NCI-H69 (cell line): ENCODE measurements at regions not wholly inside any gene's neighbourhood (a gene's known extent, or its start where the extent isn't known, plus 50 kb on each side); places are given as distances from the start of the nearest gene placed in this dataset.
"Not testable (repeated sequence)": the region's sequence is repeated elsewhere in the genome, so short reads cannot be mapped to it uniquely, and the experiment has no call there.

Source experiments
- DNase-seq: peaks from one replicate; lab custom pipeline; 2025; lab: John Stamatoyannopoulos, UW

DNA sequence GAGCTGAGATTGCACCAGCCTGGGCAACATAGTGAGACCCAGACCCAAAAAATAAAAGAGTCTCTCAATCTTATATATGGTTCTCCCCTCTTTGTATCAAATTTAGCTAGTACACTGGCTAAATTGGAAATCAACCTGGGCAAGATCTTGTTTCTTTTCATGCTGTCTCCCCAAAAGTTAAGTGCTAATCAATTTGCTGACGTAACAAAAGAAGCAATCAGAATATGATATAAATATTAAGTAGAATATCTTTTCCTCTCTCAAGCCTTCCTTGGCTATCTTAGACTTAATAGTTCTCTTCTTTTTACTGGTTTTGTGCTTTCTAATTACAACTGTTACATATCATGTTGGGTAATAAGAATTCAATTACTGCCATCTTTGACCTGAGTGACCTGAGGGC is 258.9 kb downstream of the KCNRG start:
- no peak for DNase-seq

- peak; percentile 76 for DNase-seq
Observed at GRCh38 chr13:50275392-50276063, 260.3 kb downstream of the KCNRG start.

- no peak for DNase-seq
Observed at GRCh38 chr13:50276550-50276949, 261.3 kb downstream of the KCNRG start.

- no peak for DNase-seq
Observed at GRCh38 chr13:50277127-50277526, 261.9 kb downstream of the KCNRG start.

- no peak for DNase-seq
Observed at GRCh38 chr13:50277906-50278305, 262.7 kb downstream of the KCNRG start.

- no peak for DNase-seq
Observed at GRCh38 chr13:50280441-50280937, 265.2 kb downstream of the KCNRG start.

DNA sequence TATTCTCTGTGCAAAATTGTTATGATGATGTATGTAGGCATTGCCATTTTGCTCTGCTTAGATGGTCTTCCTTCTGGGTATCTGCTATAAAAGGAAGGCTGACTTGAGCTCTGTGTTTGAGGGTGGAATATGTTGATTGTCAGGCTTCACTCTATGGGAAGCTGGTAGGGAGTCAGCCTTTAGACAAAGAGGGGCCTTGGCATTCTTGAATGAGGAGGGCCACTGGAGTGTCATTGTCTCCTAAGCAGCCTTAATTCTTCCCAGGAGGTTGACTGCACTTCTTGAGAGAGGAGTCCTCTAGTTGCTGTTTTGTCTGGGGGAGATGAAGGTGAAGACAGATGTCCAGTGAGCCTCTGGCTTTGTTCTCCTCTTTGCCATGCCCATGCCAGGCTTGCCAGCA is 266.8 kb downstream of the KCNRG start:
- peak; percentile 5 for DNase-seq

DNA sequence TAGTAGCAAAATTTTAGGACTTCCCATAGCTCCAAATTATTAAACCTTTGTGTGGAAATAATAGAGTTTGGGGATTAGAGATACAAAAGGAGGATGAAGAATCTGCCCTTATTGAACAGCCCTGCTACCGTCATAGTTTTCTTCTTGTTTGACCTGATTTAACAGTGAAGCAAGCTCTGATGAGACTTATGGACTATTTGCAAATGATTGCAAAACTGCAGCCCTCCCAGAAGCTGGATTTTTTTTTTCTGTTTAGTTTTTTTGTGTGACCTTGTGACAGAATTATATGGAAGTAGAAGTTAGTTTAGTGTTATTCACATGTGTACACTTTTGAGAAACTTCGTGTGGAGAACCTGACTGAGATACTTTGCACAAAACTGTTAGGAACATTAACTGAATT is 267.8 kb downstream of the KCNRG start:
- no peak for DNase-seq

DNA sequence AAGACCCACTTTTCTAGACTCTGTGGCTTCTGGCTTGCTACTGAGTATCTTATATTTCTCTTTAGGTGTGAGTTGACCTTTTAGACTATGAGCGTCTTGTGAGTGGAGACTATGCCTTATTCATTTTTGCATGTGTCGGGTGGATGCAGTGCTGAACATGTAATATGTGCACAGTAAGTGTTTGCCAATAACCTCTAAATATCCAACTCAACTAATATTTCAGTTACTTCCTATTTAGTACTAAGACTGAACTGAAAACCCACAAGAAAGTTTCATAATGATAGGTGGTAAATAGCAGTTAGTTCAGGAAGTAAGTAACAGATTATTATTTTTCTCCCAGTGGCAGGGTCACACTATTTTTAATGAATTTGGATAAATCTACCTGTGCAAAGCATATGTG is 269.3 kb downstream of the KCNRG start:
- no peak for DNase-seq

DNA sequence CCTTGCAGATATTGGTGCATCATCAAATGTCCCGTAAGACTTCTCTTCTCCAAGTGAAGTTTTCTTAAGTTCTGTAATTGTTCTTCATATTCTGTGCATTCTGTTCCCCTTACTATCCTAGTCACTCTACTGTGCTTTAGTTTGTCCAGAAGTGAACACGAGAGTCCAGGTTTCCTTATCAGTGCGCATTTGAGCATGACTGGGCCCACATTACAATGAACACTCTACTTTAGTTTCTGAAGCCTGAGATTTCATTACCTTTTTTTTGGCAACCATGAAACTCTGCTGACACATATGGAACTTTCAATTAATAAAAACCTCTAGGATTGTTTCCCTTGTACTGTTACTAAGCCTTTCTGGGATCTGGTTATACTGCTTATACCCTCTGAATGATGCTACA is 270.0 kb downstream of the KCNRG start:
- DNase-seq = no peak

DNA sequence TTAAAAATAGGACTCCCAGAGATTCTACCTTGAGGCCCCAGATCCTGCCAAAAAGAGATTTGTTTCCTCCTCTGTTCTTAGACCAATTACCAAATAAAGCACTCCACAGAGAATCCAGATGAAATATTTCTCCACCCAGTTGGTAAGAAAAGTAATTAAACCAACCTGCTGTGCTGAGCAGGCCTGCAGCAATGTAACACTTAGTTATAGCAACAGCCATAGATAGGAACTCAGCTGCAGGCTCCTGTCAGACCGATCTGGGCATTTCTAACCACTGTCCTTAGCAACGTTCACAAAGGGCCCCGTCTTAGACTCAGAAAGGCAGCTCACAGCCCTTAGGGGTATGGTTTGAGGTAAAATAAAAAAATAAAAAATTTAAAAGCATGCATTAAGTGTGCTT is 271.1 kb downstream of the KCNRG start:
- DNase-seq = peak; percentile 39

GRCh38 chr13:50290186-50290585 is 274.9 kb downstream of the KCNRG start:
- DNase-seq = no peak

DNA sequence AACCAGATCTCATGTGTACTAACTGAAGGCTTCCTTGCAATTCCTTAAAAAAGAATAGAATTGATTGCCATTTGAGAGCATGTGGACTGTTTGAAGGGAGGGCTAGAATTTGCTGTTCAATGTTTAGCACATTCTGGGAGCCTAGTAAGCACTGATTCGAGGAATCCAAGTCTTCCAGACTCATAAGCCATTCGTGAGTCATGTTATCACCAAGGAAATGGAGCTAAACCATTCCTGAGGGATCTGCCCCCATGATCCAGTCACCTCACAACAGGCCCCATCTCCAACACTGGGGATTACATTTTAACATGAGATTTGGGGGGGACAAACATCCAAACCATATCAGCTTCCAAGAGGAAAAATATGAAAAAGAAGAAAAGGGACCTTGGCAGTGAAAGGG is 276.4 kb downstream of the KCNRG start:
- DNase-seq = no peak

- DNase-seq = no peak
Observed at GRCh38 chr13:50292081-50292480, 276.8 kb downstream of the KCNRG start.

DNA sequence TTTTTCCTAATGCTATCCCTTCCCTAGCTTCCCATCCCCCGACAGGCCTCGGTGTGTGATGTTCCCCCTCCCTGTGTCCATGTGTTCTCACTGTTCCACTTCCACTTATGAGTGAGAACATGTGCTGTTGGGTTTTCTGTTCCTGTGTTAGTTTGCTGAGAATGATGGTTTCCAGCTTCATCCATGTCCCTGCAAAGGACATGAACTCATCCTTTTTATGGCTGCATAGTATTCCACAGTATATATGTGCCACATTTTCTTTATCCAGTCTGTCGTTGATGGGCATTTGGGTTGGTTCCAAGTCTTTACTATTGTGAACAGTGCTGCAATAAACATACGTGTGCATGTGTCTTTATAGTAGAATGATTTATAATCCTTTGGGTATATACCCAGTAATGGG is 279.2 kb downstream of the KCNRG start:
- DNase-seq = not testable (repeated sequence)

- no peak for DNase-seq
Observed at GRCh38 chr13:50299546-50300249, 284.5 kb downstream of the KCNRG start.

- DNase-seq = no peak
Observed at GRCh38 chr13:50303963-50304721, 288.9 kb downstream of the KCNRG start.

DNA sequence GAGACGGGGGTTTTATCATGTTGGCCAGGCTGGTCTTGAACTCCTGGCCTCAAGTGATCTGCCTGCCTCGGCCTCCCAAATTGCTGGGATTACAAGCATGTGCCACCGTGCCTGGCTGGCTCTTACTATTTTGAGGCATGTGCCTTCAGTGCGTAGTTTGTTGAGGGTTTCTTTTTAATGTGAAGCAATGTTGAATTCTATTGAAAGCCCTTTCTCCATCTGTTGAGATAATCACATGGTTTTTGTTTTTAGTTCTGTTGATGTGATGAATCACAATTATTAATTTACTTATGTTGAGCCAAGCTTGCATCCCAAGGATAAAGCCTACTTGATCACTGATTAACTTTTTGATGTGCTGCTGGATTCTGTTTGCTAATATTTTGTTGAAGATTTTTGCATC is 290.9 kb downstream of the KCNRG start:
- DNase-seq = no peak

- no peak for DNase-seq
Observed at GRCh38 chr13:50309318-50309717, 294.1 kb downstream of the KCNRG start.

DNA sequence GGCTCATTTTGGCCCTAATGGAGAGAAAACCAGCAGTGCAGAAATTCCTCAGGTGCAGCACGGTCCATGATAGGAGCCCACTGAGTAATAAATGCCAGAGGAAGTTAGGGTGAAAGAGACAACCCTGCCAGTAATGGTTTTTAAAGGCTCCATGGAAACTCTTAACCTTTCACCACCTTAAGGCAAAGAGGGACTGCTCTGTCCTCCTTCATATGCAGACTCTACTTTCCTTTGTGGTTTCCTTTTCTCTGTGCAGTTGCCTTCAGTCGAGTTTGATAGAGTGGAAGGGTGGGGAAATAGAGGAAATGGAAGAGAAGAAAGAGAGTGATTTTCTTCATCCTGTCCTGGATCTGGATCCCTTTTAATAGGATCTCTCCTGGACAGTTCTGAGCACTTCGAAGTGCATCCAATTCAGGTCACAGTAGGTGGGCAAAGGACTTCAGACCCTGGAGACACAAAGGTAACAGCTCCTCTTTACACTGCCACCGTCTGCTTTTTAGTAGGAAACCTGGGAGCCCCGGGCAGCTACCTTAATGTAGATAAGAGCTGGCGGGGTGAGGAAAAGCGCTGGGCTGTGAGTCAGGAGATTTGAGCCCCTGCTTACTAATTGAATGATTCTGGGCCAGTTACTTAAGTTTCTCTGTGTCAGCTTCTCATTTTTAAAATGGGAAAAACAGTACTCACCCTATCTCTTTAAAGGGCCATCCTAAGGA is 294.8 kb downstream of the KCNRG start:
- DNase-seq = peak; percentile 15

DNA sequence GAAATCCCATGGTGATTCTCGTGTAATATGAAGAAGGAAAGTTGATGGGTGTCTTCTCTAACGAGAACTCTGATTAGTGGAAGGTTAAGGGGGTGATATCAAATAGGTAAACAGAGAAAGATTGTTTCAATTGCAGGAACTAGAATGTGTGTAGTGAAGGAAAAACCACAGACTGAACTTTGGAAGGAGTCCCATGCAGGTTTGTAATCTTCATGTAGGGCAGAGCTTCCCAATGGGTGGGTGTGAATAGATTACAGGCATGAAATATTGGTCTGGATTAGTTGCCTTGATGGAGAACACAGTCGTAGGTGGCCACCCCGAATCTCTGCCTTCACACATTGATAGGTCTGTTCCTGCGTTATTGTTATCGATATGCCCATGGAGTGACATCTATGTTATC is 295.5 kb downstream of the KCNRG start:
- no peak for DNase-seq

DNA sequence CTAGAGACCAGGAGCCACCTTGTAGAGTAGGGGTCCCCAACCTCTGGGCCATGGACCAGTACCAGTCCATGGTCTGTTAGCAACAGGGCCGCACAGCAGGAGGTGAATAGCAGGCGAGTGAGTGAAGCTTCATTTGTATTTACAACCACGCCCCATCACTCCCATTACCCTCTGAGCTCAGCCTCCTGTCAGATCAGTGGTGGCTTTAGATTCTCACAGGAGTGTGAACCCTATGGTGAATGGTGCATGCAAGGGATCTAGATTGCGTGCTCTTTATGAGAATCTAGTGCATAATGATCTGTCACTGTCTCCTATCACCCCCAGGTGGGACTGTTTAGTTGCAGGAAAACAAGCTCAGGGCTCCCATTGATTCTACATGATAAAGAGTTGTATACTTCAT is 303.6 kb downstream of the KCNRG start:
- DNase-seq = peak; percentile 88
